K562 (cell line): ENCODE measurements at regions not wholly inside any gene's neighbourhood (a gene's known extent, or its start where the extent isn't known, plus 50 kb on each side); places are given as distances from the start of the nearest gene placed in this dataset.
"Not testable (repeated sequence)": the region's sequence is repeated elsewhere in the genome, so short reads cannot be mapped to it uniquely, and the experiment has no call there.

Source experiments
- NR2C2 ChIP-seq, 2 experiments: fragments of 200-800 bp in 1 of 2; sonication (Bioruptor generic) in 1 of 2; sonication (generic) in 1 of 2; formaldehyde crosslinking in 1 of 2; IDR thresholded peaks; 2 replicates each; pipeline versions ENCODE4 v1.6.1 to v1.8.0; 2016 to 2022; ENCODE audit warnings: mild to moderate bottlenecking in 1 of 2, missing compliant biosample characterization in 1 of 2, missing genetic modification characterization in 1 of 2, missing genetic modification reagents in 1 of 2
- POLR2A ChIP-seq: fragments of 450-650 bp; conservative IDR thresholded peaks from 2 replicates; pipeline ENCODE4 v1.6.1; 2016
- PTBP1 ChIP-seq: fragments of 200-400 bp; formaldehyde crosslinking; IDR thresholded peaks from 2 replicates; pipeline ENCODE4 v1.6.1; 2017; ENCODE audit warnings: low read depth, low read length
- TEAD4 ChIP-seq, 2 experiments: sonication (generic) in 1 of 2; formaldehyde crosslinking in 1 of 2; IDR thresholded peaks; 2 replicates each; pipeline versions ENCODE4 v1.6.1 to v1.8.0; 2012 to 2022; ENCODE audit warnings: borderline replicate concordance in 1 of 2, inconsistent platforms in 1 of 2, low read length in 1 of 2, mild to moderate bottlenecking in 1 of 2, missing genetic modification reagents in 1 of 2
- ZNF311 ChIP-seq: fragments of 250-450 bp; sonication (Bioruptor Pico); IDR thresholded peaks from 2 replicates; pipeline ENCODE4 v1.4.0; 2020; ENCODE audit warnings: mild to moderate bottlenecking, moderate library complexity
- TF ChIP-seq, protein P1 (sequence below): sonication (generic); formaldehyde crosslinking; IDR thresholded peaks from 2 replicates; pipeline ENCODE4 v1.9.0; 2022; ENCODE audit warnings: mild to moderate bottlenecking, missing genetic modification reagents

DNA sequence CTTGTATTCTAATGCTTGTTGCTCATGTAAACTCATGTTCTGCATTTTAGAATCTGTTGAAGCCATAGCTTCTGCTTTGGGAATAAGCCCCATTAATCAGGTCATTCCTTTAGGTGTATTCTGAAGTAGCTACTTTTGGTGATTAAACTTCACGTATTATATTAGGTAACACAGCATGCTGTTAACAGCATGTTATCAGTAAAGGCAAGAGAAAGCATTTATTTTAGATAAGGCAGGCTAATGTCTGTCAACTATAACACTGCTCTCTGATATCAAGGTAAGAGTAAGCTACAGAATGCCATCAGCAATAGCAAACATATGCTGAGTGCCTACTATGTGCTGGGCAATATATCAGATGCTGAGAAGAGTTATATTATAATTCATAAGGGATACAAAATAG is 726.4 kb downstream of the TTLL7 start:
- TF ChIP-seq NR2C2 (CRISPR knock-in tag; IDR thresholded peaks at IDR 0.05); NR2C2 (tag; IDR thresholded peaks at IDR 0.05); PTBP1; TEAD4 (IDR thresholded peaks at IDR 0.05; ENCODE audit: low read length); TEAD4 (CRISPR knock-in tag; IDR thresholded peaks at IDR 0.05; ENCODE audit: borderline replicate concordance); POLR2A; ZNF311 (CRISPR knock-in tag): not testable (repeated sequence)
- TF ChIP-seq, protein P1, sequence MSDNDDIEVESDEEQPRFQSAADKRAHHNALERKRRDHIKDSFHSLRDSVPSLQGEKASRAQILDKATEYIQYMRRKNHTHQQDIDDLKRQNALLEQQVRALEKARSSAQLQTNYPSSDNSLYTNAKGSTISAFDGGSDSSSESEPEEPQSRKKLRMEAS: not testable (repeated sequence)
